ENCODE measurements at regions not wholly inside any gene's neighbourhood (a gene's known extent, or its start where the extent isn't known, plus 50 kb on each side); places are given as distances from the start of the nearest gene placed in this dataset.

DNA sequence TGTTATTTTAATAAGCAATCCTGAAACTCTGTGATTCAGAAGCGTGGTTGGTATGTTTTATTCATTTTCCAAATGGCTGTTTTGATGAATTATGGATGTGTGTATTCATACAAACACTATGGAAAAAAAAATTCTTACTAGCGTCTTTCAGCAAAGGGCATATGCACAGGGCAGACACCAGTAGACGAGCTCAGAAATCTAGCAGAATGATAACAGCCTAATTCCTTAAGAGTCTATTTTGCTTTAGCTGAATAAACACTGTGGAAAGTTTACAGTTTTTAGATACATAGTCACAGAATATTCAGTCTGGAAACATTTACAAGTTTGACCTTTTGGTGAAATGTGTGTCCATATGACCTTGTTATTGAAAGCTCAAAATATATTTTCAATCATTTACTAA lies 418.8 kb upstream of the LUZP2 start:
- TF ChIP-seq, protein P1, sequence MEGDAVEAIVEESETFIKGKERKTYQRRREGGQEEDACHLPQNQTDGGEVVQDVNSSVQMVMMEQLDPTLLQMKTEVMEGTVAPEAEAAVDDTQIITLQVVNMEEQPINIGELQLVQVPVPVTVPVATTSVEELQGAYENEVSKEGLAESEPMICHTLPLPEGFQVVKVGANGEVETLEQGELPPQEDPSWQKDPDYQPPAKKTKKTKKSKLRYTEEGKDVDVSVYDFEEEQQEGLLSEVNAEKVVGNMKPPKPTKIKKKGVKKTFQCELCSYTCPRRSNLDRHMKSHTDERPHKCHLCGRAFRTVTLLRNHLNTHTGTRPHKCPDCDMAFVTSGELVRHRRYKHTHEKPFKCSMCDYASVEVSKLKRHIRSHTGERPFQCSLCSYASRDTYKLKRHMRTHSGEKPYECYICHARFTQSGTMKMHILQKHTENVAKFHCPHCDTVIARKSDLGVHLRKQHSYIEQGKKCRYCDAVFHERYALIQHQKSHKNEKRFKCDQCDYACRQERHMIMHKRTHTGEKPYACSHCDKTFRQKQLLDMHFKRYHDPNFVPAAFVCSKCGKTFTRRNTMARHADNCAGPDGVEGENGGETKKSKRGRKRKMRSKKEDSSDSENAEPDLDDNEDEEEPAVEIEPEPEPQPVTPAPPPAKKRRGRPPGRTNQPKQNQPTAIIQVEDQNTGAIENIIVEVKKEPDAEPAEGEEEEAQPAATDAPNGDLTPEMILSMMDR (IDR thresholded peaks at IDR 0.05; ENCODE audit: insufficient read depth, low read depth, low read length): no peak
- peak; percentile 64 for DNase-seq (ENCODE audit: low read depth)
- no peak overlapping the region for H3K4me3 ChIP-seq (ENCODE audit: low read depth, low read length)

DNA sequence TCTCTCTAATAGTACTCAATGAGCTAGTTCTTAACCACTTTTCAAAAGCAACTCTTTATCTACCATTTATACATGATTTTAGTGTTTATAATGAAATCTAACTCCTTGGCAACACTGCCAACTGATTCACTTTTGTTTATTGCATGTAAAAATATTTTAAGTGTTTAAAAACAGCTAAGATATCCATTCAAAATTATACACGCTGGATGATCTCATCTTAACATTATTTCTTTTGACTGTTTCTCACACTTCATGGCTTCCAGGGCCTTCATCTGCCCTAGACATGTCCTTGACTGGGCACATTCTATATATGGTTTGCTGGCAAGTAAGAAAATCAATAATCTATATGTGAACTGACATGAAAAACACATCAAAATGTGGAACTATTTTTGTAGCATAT lies 414.6 kb upstream of the LUZP2 start:
- DNase-seq (ENCODE audit: low read depth): no peak
- no peak overlapping the region for H3K4me3 ChIP-seq (ENCODE audit: low read depth, low read length)
- TF ChIP-seq, protein P1 (IDR thresholded peaks at IDR 0.05; ENCODE audit: insufficient read depth, low read depth, low read length): no peak

DNA sequence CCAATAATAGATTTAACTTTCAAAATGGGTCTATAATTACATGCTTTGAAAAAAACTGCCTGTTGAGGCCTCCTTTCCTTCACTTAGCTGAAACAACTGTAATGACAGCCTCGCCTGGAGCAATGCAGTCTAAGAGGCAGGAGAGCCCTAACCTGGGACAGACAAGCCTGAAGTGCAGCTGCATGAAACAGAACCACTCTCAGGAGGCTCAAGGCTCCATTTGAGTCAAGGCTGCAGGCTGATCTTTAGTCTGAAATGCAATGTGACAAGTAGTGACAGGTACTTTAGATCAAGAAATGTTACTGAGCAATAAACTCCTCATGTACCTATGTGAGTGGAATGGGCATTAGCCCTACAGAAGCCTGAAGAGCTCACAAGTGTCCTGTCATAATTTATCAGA lies 414.0 kb upstream of the LUZP2 start:
- no peak overlapping the region for H3K4me3 ChIP-seq (ENCODE audit: low read depth, low read length)
- DNase-seq (ENCODE audit: low read depth): no peak
- TF ChIP-seq, protein P1 (IDR thresholded peaks at IDR 0.05; ENCODE audit: insufficient read depth, low read depth, low read length): no peak

DNA sequence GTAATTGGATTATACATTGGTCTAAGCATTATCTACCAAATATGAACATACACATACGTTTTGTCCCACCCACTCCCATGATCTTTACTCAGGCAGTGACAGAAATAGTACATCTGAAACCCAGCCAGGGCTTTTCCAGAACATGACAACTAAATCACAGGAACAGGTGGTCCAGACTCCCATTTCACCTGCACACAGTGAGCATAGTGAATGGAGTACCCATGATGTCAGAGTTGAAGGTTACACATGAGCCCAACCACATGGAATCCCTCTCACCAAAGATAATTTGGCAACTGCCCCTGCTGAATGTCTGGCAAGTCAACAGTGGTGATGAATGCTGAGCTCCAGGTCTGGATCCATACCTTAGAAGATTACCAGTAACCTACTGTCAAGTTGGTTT lies 411.9 kb upstream of the LUZP2 start:
- no peak overlapping the region for H3K4me3 ChIP-seq (ENCODE audit: low read depth, low read length)
- DNase-seq (ENCODE audit: low read depth): no peak
- TF ChIP-seq, protein P1 (IDR thresholded peaks at IDR 0.05; ENCODE audit: insufficient read depth, low read depth, low read length): no peak

DNA sequence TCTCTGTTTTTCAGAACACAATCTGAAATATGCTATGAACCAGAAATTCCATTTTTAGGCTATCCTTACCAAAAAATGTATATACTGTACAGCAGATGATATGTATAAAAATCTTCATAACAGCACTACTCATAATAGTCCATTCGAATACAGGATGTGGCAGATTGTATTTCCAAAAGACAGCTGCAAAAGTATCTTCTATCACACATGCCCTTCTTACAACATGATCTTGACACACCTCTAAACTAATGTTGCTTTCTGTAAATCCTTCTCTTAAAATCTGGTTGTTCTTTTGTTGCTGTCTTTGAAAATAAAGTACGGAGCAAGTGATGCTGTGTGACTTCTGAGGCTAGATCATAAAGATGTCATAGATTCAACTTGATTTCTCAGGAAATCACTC lies 409.9 kb upstream of the LUZP2 start:
- DNase-seq (ENCODE audit: low read depth): no peak
- TF ChIP-seq, protein P1 (IDR thresholded peaks at IDR 0.05; ENCODE audit: insufficient read depth, low read depth, low read length): no peak
- no peak overlapping the region for H3K4me3 ChIP-seq (ENCODE audit: low read depth, low read length)

DNA sequence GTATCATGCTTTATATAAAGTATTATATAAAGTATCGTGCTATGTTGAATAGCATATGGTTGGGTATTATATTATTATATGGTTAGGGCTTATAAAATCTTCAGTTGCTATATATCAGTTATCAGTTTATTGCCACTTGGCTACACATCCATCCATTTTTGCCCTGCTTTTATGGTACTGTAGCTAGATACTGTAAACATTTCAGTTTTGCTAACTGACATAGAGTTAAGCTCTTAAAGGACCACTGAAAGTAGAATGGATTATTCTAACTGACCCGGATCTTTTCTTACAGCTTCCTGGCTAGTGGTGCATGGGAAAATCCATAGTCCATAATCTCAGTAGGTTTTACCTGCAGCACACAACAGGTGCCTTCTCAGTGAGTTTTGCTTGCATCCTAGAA lies 405.3 kb upstream of the LUZP2 start:
- H3K4me3 ChIP-seq (ENCODE audit: low read depth, low read length): no peak overlapping the region
- no peak for DNase-seq (ENCODE audit: low read depth)
- TF ChIP-seq, protein P1 (IDR thresholded peaks at IDR 0.05; ENCODE audit: insufficient read depth, low read depth, low read length): no peak

DNA sequence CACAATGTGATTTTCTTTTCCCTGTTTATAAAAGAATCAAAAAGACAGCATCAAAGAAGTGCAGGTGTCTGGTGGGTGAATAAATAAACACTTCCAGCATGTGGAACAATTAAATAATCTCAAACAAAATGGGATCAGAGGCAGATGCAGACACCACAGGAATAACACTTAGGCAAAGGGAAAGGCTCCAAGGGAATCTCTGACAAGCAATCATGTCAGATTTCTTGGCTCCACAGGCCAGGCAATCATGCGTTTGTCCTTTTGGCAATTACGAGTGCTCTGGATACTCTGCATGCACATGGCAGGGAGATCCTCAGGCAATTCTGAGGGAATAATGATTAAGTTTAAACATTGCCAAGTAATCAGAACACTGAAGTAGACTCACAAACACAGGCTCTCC lies 403.5 kb upstream of the LUZP2 start:
- DNase-seq (ENCODE audit: low read depth): no peak
- no peak overlapping the region for H3K4me3 ChIP-seq (ENCODE audit: low read depth, low read length)
- TF ChIP-seq, protein P1 (IDR thresholded peaks at IDR 0.05; ENCODE audit: insufficient read depth, low read depth, low read length): no peak
